GM12891 (cell line): ENCODE measurements at regions not wholly inside any gene's neighbourhood (a gene's known extent, or its start where the extent isn't known, plus 50 kb on each side); places are given as distances from the start of the nearest gene placed in this dataset.

Source experiments
- PAX5 ChIP-seq: IDR thresholded peaks from 2 replicates; pipeline ENCODE4 v1.6.1; 2011; ENCODE audit warnings: low read length, moderate library complexity, mild to moderate bottlenecking; ENCODE audit not compliant: insufficient read depth, severe bottlenecking
- POLR2A ChIP-seq: IDR thresholded peaks from 2 replicates; pipeline ENCODE4 v1.6.1; 2011; ENCODE audit warnings: low read depth, low read length, control low read depth
- POLR2AphosphoS5 ChIP-seq: IDR thresholded peaks from 2 replicates; pipeline ENCODE4 v1.6.1; 2011; ENCODE audit warnings: low read depth, low read length, control low read depth
- POU2F2 ChIP-seq: IDR thresholded peaks from 2 replicates; pipeline ENCODE4 v1.6.1; 2011; ENCODE audit warnings: low read depth, mild to moderate bottlenecking, control low read depth, low read length, moderate library complexity
- SPI1 ChIP-seq: IDR thresholded peaks from 2 replicates; pipeline ENCODE4 v1.6.1; 2011; ENCODE audit warnings: low read depth, low read length, control low read depth
- TAF1 ChIP-seq: IDR thresholded peaks from 2 replicates; pipeline ENCODE4 v1.6.1; 2011; ENCODE audit warnings: low read depth, low read length, control low read depth

GRCh38 chr4:135268369-135268768 lies 1066.8 kb upstream of the PABPC4L start:
- TF ChIP-seq TAF1 (no peak), POLR2A (no peak), SPI1 (no peak), POLR2AphosphoS5 (no peak), POU2F2 (no peak), PAX5 (no peak)
